ENCODE measurements at regions not wholly inside any gene's neighbourhood (a gene's known extent, or its start where the extent isn't known, plus 50 kb on each side); places are given as distances from the start of the nearest gene placed in this dataset.

DNA sequence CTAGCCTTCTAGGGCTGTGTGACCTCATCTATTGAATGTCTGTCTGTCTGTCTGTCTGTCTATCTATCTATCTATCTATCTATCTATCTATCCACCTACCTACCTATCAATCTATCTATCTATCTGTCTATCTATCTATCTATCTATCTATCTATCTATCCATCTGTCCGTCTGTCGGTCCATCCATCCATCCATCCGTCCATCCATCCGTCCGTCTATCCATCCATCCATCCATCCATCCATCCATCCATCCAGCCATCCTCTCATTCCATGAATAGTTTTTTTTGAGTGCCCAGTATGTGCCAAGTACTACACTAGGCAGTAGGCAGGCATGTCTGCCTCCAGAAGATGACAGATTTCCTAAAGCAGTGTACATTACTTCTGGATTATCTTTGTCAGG, 122.5 kb downstream of the FOXB1 start:
- BruUV-seq (replicated peaks): no TSS peak
- TF ChIP-seq POLR2AphosphoS2 (IDR thresholded peaks at IDR 0.05; ENCODE audit: low read depth, low read length) (no peak), BCL3 (IDR thresholded peaks at IDR 0.05; ENCODE audit: borderline replicate concordance, insufficient read depth, low read depth, low read length, poor library complexity, severe bottlenecking) (no peak), CBFB (IDR thresholded peaks at IDR 0.05; ENCODE audit: low read depth) (no peak), PAX5 (IDR thresholded peaks at IDR 0.05; ENCODE audit: borderline replicate concordance, low read depth, low read length) (no peak), HDAC6 (IDR thresholded peaks at IDR 0.05; ENCODE audit: unreplicated experiment) (no peak), SRF (IDR thresholded peaks at IDR 0.05; ENCODE audit: low read depth in 2 of 2, low read length in 2 of 2) (no peak), PBX3 (IDR thresholded peaks at IDR 0.05; ENCODE audit: insufficient replicate concordance, low read depth, low read length) (no peak), SMAD1 (IDR thresholded peaks at IDR 0.05; ENCODE audit: low read depth, partially characterized antibody) (no peak), ZNF622 (IDR thresholded peaks at IDR 0.05) (no peak), STAT3 (IDR thresholded peaks at IDR 0.05; ENCODE audit: low read depth, low read length) (no peak)
- Histone ChIP-seq H3K27ac (ENCODE audit: control insufficient read depth, insufficient read depth) (no peak overlapping the region), H2AFZ (ENCODE audit: control insufficient read depth, low read depth, low read length) (no peak overlapping the region), H3K79me2 (ENCODE audit: control insufficient read depth, insufficient read depth, low read length) (no peaks in the 10 kb centered on the region), H3K9ac (ENCODE audit: control insufficient read depth, insufficient read depth, low read length) (no peak overlapping the region), H3K36me3 (ENCODE audit: control insufficient read depth in 2 of 2, insufficient read depth in 2 of 2, low read length in 1 of 2) (no peaks in the 10 kb centered on the region), H3K9me3 (replicated peaks; ENCODE audit: control insufficient read depth, insufficient read depth, low read length) (no peaks in the 10 kb centered on the region), H3K27me3 (replicated peaks in 1 of 2; ENCODE audit: control insufficient read depth in 2 of 2, insufficient read depth in 2 of 2, low read length in 1 of 2) (no peaks in the 10 kb centered on the region), H3K4me1 (ENCODE audit: control insufficient read depth, insufficient read depth, low read length) (peaks cover 33% of the 10 kb centered on the region), H4K20me1 (ENCODE audit: control insufficient read depth, insufficient read depth) (no peaks in the 10 kb centered on the region), H3K4me2 (ENCODE audit: control insufficient read depth, insufficient read depth) (peak overlapping the region; percentile 88; the same call in 1 of the 2 replicates), H3K4me3 (peak overlapping the region; percentile 66; the same call in 1 of the 2 replicates)
- no peak for ATAC-seq
- RAD21 ChIA-PET (ENCODE audit: unreplicated experiment): interaction anchor here (0.7 to 1.4 kb wide), 2 partner anchors 26 to 53 kb away, joined by 3 to 6 read pairs; no protein-coding TSS in a partner anchor
- POLR2A ChIA-PET: interaction anchor here (0.7 kb wide), 1 partner anchor 172 kb away, joined by 4 read pairs; no protein-coding TSS in a partner anchor
- no peak for DNase-seq (ENCODE audit: low read depth, low spot score)
- FAIRE-seq: no peak
- in situ Hi-C loops (cut with MboI): no loop called here
- intact Hi-C loops (cut with micrococcal nuclease; ENCODE audit: unreplicated experiment): loop anchor here (5.0 kb wide), 2 partner anchors 209 to 399 kb away; no protein-coding TSS in a partner anchor
- SMC1A ChIA-PET (ENCODE audit: uncharacterized antibody, unreplicated experiment): interaction anchor here (0.6 kb wide), 1 partner anchor 1709 kb away, joined by 3 read pairs; no protein-coding TSS in a partner anchor
- CTCF ChIA-PET: interaction anchor here (0.7 to 1.4 kb wide), 5 partner anchors 10 to 403 kb away, joined by 3 to 4 read pairs (median 3); no protein-coding TSS in a partner anchor
- 71% methylated on average over 5 of the region's 5 CpGs for WGBS (ENCODE audit: insufficient coverage, insufficient replicate concordance, low lambda C conversion rate, missing lambda C conversion rate)

Measured in GM12878 (cell line).